Activated CD4-positive, alpha-beta T cell treated with anti-CD3 and anti-CD28 coated beads, Interleukin-2, amount 10 ng/mL, durations not matched to agents 7 days and 5 days (primary cell): ENCODE measurements at regions not wholly inside any gene's neighbourhood (a gene's known extent, or its start where the extent isn't known, plus 50 kb on each side); places are given as distances from the start of the nearest gene placed in this dataset.

Source experiments
- CTCF ChIA-PET: fragments of 350-600 bp; sonication (Branson Sonifier 250); formaldehyde crosslinking; loops from one replicate; lab custom pipeline; 2021; ENCODE audit warnings: antibody characterized with exemption; lab: Charles Lee
- POLR2A ChIA-PET: fragments of 350-600 bp; sonication (Branson Sonifier 250); formaldehyde crosslinking; loops from one replicate; lab custom pipeline; 2021; ENCODE audit warnings: antibody characterized with exemption; lab: Charles Lee
- DNase-seq: peaks from one replicate; pipeline ENCODE4 v3.0.0-alpha.2; 2020
- H3K27ac Mint-ChIP-seq: one replicate; pipeline ENCODE4 v1.8.0; 2021; ENCODE audit warnings: mild to moderate bottlenecking, moderate library complexity, mixed read lengths
- H3K27me3 Mint-ChIP-seq: one replicate; pipeline ENCODE4 v1.8.0; 2021; ENCODE audit warnings: mixed read lengths
- H3K36me3 Mint-ChIP-seq: one replicate; pipeline ENCODE4 v1.8.0; 2021; ENCODE audit warnings: low read depth, mixed read lengths
- H3K4me1 Mint-ChIP-seq: one replicate; pipeline ENCODE4 v1.8.0; 2021; ENCODE audit warnings: mixed read lengths
- H3K4me3 Mint-ChIP-seq: one replicate; pipeline ENCODE4 v1.8.0; 2021; ENCODE audit warnings: mild to moderate bottlenecking, moderate library complexity, mixed read lengths
- H3K9me3 Mint-ChIP-seq: one replicate; pipeline ENCODE4 v1.8.0; 2021; ENCODE audit warnings: mixed read lengths

DNA sequence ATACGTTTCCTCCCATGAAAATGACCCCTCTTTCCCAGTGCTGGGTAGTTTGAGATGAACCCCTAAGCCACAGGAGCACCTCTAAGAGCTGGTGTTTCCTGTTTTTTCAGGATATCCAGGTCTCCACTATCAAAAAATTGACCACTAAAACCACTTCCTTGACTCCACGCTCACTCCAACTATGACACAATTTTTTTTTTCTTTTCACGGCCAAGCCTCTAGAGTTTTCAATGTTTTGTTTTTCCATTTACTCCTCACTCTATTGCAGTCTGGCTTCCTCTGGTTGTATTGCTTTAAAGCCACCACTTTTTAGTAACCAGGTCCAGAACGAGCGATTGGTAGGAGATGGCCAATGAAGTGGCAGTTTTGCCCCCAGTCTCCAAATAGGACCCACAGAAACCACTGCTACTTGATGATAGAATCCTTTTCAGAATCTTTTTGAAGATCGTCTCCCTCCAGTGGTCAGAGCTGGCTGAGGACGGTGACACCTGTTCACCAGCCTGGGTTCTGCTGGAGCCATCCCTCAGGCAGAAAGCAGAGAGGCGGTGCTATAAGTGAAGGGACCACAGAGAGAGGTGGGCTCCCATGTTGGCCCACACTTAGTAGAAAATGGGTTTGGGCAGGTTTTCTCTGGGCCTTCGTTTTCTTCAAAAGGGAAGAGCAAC is 454.4 kb downstream of the VRK1 start:
- Mint-ChIP-seq H3K27ac (peak overlapping the region; percentile 2), H3K4me1 (peaks cover 39% of the 10 kb centered on the region)

GRCh38 chr14:97253756-97254155 is 456.6 kb downstream of the VRK1 start:
- Mint-ChIP-seq H3K27ac (no peak overlapping the region), H3K27me3 (peaks cover 3% of the 10 kb centered on the region), H3K4me3 (peak overlapping the region; percentile 1), H3K9me3 (peaks cover 7% of the 10 kb centered on the region), H3K36me3 (peaks cover 5% of the 10 kb centered on the region), H3K4me1 (peaks cover 39% of the 10 kb centered on the region)
- CTCF ChIA-PET: interaction anchor here (1.6 kb wide), 1 partner anchor 39 kb away, joined by 3 read pairs; no protein-coding TSS in a partner anchor
- POLR2A ChIA-PET: no interaction called here
- DNase-seq: peak; percentile 17

More for the DNA sequence above, 454.4 kb downstream of the VRK1 start:
- DNase-seq: no peak
- Mint-ChIP-seq H3K27me3 (peaks cover 4% of the 10 kb centered on the region), H3K9me3 (peaks cover 7% of the 10 kb centered on the region), H3K36me3 (peaks cover 5% of the 10 kb centered on the region), H3K4me3 (no peak overlapping the region)
- ChIA-PET POLR2A (no interaction called here), CTCF (no interaction called here)

- peaks cover 3% of the 10 kb centered on the region for H3K9me3 Mint-ChIP-seq
These were observed 465.2 kb downstream of the VRK1 start for GRCh38 chr14:97262336-97262735.

DNA sequence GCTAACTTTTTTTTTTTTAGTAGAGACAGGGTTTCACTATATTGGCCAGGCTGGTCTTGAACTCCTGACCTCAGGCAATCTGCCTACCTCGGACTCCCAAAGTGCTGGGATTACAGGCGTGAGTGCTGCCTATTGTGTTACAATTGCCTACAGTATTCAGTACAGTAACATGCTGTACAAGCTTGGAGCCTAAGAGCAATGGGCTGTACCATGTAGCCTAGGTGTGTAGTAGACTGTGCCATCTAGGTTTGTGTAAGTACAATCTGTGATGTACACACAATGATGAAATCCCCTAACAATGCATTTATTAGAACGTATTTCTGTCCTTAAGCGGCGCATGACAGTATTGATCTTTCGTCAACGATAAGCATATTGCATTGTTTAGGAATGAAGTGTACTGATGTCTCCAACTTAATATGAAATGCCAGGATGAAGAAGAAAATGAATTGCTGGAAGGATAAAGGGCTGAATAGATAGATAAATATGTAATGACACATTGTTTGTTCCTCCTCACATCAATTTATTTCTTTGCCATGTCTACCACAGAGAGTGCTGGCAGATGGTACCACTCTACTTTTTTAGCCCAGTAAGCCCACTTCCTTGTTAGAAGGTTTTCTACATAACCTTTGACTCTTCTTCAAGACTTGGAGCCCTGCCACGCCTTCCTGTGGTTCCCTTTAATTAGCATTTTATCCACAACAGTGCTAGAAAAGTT is 467.5 kb downstream of the VRK1 start:
- H3K27me3 Mint-ChIP-seq: no peaks in the 10 kb centered on the region
- H3K36me3 Mint-ChIP-seq: no peaks in the 10 kb centered on the region
- H3K27ac Mint-ChIP-seq: no peak overlapping the region
- DNase-seq: no peak
- ChIA-PET POLR2A (no interaction called here), CTCF (interaction anchor here (0.6 kb wide), 1 partner anchor 12 kb away, joined by 4 read pairs; no protein-coding TSS in a partner anchor)
- H3K4me3 Mint-ChIP-seq: no peak overlapping the region
- no peaks in the 10 kb centered on the region for H3K4me1 Mint-ChIP-seq
- H3K9me3 Mint-ChIP-seq: peaks cover 3% of the 10 kb centered on the region

More at GRCh38 chr14:97262336-97262735, 465.2 kb downstream of the VRK1 start:
- ChIA-PET POLR2A (no interaction called here), CTCF (no interaction called here)
- H3K27ac Mint-ChIP-seq: no peak overlapping the region
- no peak overlapping the region for H3K4me3 Mint-ChIP-seq
- H3K4me1 Mint-ChIP-seq: no peaks in the 10 kb centered on the region
- H3K36me3 Mint-ChIP-seq: no peaks in the 10 kb centered on the region
- no peak for DNase-seq
- H3K27me3 Mint-ChIP-seq: no peaks in the 10 kb centered on the region

- no peak overlapping the region for H3K4me3 Mint-ChIP-seq
- POLR2A ChIA-PET: no interaction called here
These were observed 469.5 kb downstream of the VRK1 start for GRCh38 chr14:97266653-97267052.

DNA sequence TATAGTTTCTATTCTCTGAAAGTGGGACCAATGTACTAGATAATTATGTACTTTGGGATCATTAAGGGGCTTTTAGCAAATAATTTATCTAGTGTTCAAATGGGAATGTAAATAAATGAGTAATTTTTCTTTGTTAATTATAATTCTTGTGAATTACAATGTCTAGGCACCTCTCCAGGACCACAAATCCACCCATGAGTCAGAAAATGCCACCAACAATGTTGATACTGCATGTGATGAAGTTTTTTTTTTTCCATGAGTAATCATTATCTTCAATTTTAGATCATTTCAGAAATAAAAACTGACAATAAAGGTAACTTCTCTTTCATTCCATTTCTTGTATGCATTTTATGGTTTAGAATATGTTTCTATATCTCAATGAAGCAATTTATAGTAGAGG is 470.3 kb downstream of the VRK1 start:
- no peaks in the 10 kb centered on the region for H3K36me3 Mint-ChIP-seq
- H3K27ac Mint-ChIP-seq: no peak overlapping the region
- no peak for DNase-seq
- POLR2A ChIA-PET: no interaction called here
- no peaks in the 10 kb centered on the region for H3K9me3 Mint-ChIP-seq
- no peaks in the 10 kb centered on the region for H3K27me3 Mint-ChIP-seq
- H3K4me3 Mint-ChIP-seq: no peak overlapping the region
- H3K4me1 Mint-ChIP-seq: no peaks in the 10 kb centered on the region
- CTCF ChIA-PET: no interaction called here

More at GRCh38 chr14:97266653-97267052, 469.5 kb downstream of the VRK1 start:
- H3K27me3 Mint-ChIP-seq: no peaks in the 10 kb centered on the region
- peaks cover 3% of the 10 kb centered on the region for H3K9me3 Mint-ChIP-seq
- no peaks in the 10 kb centered on the region for H3K4me1 Mint-ChIP-seq
- DNase-seq: no peak
- H3K27ac Mint-ChIP-seq: no peak overlapping the region
- H3K36me3 Mint-ChIP-seq: no peaks in the 10 kb centered on the region
- CTCF ChIA-PET: interaction anchor here (0.6 kb wide), 1 partner anchor 252 kb away, joined by 3 read pairs; no protein-coding TSS in a partner anchor

DNA sequence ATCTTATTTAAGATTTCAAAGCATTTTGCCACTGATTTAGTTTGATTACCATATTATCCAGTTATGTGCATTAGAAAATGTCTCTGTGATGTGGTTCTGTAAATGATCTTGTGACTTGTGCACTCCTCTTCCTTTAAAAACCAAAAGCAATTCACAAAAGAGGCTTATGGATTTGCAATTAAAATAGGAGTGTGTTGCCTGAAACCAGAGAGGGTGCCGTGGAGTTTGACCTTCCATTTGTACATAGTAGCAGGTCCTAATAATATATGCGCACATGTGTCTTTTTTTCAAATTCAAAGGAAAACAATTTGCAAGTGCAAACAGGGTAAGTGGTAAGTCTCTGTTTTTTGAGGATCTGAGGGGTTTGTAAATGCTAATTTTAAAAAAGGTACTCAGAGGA is 470.9 kb downstream of the VRK1 start:
- Mint-ChIP-seq H3K4me3 (no peak overlapping the region), H3K27ac (no peak overlapping the region), H3K36me3 (no peaks in the 10 kb centered on the region), H3K9me3 (no peaks in the 10 kb centered on the region), H3K4me1 (no peaks in the 10 kb centered on the region), H3K27me3 (no peaks in the 10 kb centered on the region)
- ChIA-PET POLR2A (no interaction called here), CTCF (no interaction called here)
- DNase-seq: no peak

GRCh38 chr14:97270308-97270707 is 473.1 kb downstream of the VRK1 start:
- H3K27me3 Mint-ChIP-seq: peaks cover 4% of the 10 kb centered on the region
- CTCF ChIA-PET: no interaction called here
- H3K27ac Mint-ChIP-seq: no peak overlapping the region
- no peak for DNase-seq
- no peaks in the 10 kb centered on the region for H3K36me3 Mint-ChIP-seq
- no peak overlapping the region for H3K4me3 Mint-ChIP-seq
- H3K4me1 Mint-ChIP-seq: no peaks in the 10 kb centered on the region
- POLR2A ChIA-PET: no interaction called here
- no peaks in the 10 kb centered on the region for H3K9me3 Mint-ChIP-seq

- CTCF ChIA-PET: no interaction called here
These were observed 474.3 kb downstream of the VRK1 start for GRCh38 chr14:97271451-97271960.

GRCh38 chr14:97273540-97273939 is 476.4 kb downstream of the VRK1 start:
- ChIA-PET CTCF (no interaction called here), POLR2A (no interaction called here)
- Mint-ChIP-seq H3K4me3 (no peak overlapping the region), H3K27me3 (peaks cover 4% of the 10 kb centered on the region), H3K9me3 (no peaks in the 10 kb centered on the region), H3K27ac (no peak overlapping the region), H3K36me3 (no peaks in the 10 kb centered on the region), H3K4me1 (peaks cover 18% of the 10 kb centered on the region)
- DNase-seq: no peak

More at GRCh38 chr14:97271451-97271960, 474.3 kb downstream of the VRK1 start:
- H3K4me1 Mint-ChIP-seq: peaks cover 11% of the 10 kb centered on the region
- no peak overlapping the region for H3K4me3 Mint-ChIP-seq
- H3K36me3 Mint-ChIP-seq: no peaks in the 10 kb centered on the region
- H3K9me3 Mint-ChIP-seq: no peaks in the 10 kb centered on the region
- no peak overlapping the region for H3K27ac Mint-ChIP-seq
- POLR2A ChIA-PET: no interaction called here
- H3K27me3 Mint-ChIP-seq: peaks cover 4% of the 10 kb centered on the region
- no peak for DNase-seq

GRCh38 chr14:97274626-97275025 is 477.4 kb downstream of the VRK1 start:
- H3K27ac Mint-ChIP-seq: no peak overlapping the region
- H3K9me3 Mint-ChIP-seq: no peaks in the 10 kb centered on the region
- no peaks in the 10 kb centered on the region for H3K36me3 Mint-ChIP-seq
- ChIA-PET CTCF (interaction anchor here (0.6 to 0.7 kb wide), 2 partner anchors 15 to 466 kb away, joined by 3 read pairs; no protein-coding TSS in a partner anchor), POLR2A (no interaction called here)
- no peak for DNase-seq
- H3K4me3 Mint-ChIP-seq: no peak overlapping the region
- peaks cover 18% of the 10 kb centered on the region for H3K4me1 Mint-ChIP-seq
- H3K27me3 Mint-ChIP-seq: peaks cover 4% of the 10 kb centered on the region

DNA sequence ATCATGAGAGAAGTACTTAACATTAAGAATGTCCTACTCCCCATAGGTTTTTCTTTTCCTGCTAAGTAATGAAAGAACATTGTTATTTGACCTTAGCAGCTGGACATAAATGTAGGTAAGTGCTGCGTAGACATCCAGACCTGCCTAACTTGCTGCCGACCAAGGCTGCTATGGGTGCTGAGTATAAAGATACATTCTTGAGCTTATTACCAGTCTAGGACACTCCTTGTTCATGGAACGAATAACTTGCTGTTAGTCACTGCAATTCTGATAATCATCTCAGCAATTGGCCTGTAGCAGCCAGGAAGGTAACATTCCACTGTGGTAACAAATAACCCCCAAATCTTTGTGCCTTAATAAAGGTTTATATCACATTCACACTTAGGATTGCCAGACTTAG is 478.1 kb downstream of the VRK1 start:
- Mint-ChIP-seq H3K27me3 (peaks cover 4% of the 10 kb centered on the region), H3K36me3 (no peaks in the 10 kb centered on the region), H3K9me3 (no peaks in the 10 kb centered on the region), H3K4me1 (peaks cover 18% of the 10 kb centered on the region), H3K27ac (no peak overlapping the region), H3K4me3 (no peak overlapping the region)
- no peak for DNase-seq
- CTCF ChIA-PET: no interaction called here
- POLR2A ChIA-PET: no interaction called here

- CTCF ChIA-PET: no interaction called here
These were observed 479.4 kb downstream of the VRK1 start for GRCh38 chr14:97276573-97276972.

More at GRCh38 chr14:97276573-97276972, 479.4 kb downstream of the VRK1 start:
- Mint-ChIP-seq H3K4me1 (peaks cover 18% of the 10 kb centered on the region), H3K27ac (peak overlapping the region; percentile 42), H3K27me3 (peaks cover 4% of the 10 kb centered on the region), H3K4me3 (no peak overlapping the region), H3K9me3 (no peaks in the 10 kb centered on the region), H3K36me3 (no peaks in the 10 kb centered on the region)
- POLR2A ChIA-PET: no interaction called here
- peak; percentile 18 for DNase-seq
